B cell (primary cell): ENCODE measurements at regions not wholly inside any gene's neighbourhood (a gene's known extent, or its start where the extent isn't known, plus 50 kb on each side); places are given as distances from the start of the nearest gene placed in this dataset.

Experiments
- ATAC-seq: fragments of 200-7000 bp; cut with Tn5 transposase; one replicate; pipeline ENCODE4 v1.10.0; 2021; ENCODE audit warnings: low read depth, mild to moderate bottlenecking, moderate number of reproducible peaks, moderate library complexity
- CTCF ChIA-PET: fragments of 350-600 bp; sonication (Branson Sonifier 250); formaldehyde crosslinking; loops from one replicate; lab custom pipeline; 2021; ENCODE audit warnings: antibody characterized with exemption, inconsistent platforms; lab: Charles Lee
- POLR2A ChIA-PET: fragments of 350-600 bp; sonication (Branson Sonifier 250); formaldehyde crosslinking; loops from one replicate; lab custom pipeline; 2021; ENCODE audit warnings: antibody characterized with exemption; lab: Charles Lee
- DNase-seq: peaks from one replicate; pipeline ENCODE4 v3.0.0; 2013
- H2AFZ ChIP-seq: 2 replicates; pipeline ENCODE4 v1.6.1; 2012; ENCODE audit warnings: mild to moderate bottlenecking, low read depth, low read length; ENCODE audit not compliant: insufficient read depth, poor library complexity, severe bottlenecking
- H3K27ac ChIP-seq, 2 donors: 1 replicate in 1 of 2; 2 replicates in 1 of 2; pipeline ENCODE4 v1.5.1; 2012 to 2013; ENCODE audit warnings: low read length in 2 of 2, mild to moderate bottlenecking in 2 of 2, moderate library complexity in 1 of 2
- H3K27me3 ChIP-seq, 4 experiments: fragments of 200-600 bp in 1 of 4; sonication (generic) in 1 of 4; replicated peaks in 1 of 4; 1 replicate in 2 of 4; 2 replicates in 2 of 4; pipeline versions ENCODE4 v1.6.1 to v1.7.0; 2013 to 2016; ENCODE audit warnings: low read length in 3 of 4, mild to moderate bottlenecking in 2 of 4, mixed read lengths in 1 of 4, moderate library complexity in 1 of 4; ENCODE audit not compliant: insufficient read depth in 4 of 4, control insufficient read depth in 3 of 4; ENCODE audit errors: control extremely low read depth in 1 of 4
- H3K36me3 ChIP-seq, 2 experiments: replicated peaks in 1 of 2; 1 replicate in 1 of 2; 2 replicates in 1 of 2; pipeline versions ENCODE4 v1.6.1 to v1.7.1; 2013; ENCODE audit warnings: low read length in 1 of 2; ENCODE audit not compliant: insufficient read depth in 2 of 2, control insufficient read depth in 1 of 2; ENCODE audit errors: control extremely low read depth in 1 of 2, extremely low read depth in 1 of 2
- H3K4me1 ChIP-seq, 2 donors: fragments of 200-600 bp in 1 of 2; sonication (generic) in 1 of 2; 1 replicate in 1 of 2; 2 replicates in 1 of 2; pipeline versions ENCODE4 v1.5.1 to v1.6.1; 2013 to 2017; ENCODE audit warnings: low read length in 2 of 2; ENCODE audit not compliant: control insufficient read depth in 2 of 2, insufficient read depth in 2 of 2
- H3K4me2 ChIP-seq: replicated peaks from 2 replicates; pipeline ENCODE3; 2012; ENCODE audit warnings: mild to moderate bottlenecking, low read depth, low read length; ENCODE audit not compliant: poor library complexity, severe bottlenecking
- H3K4me3 ChIP-seq, 5 experiments: fragments of 200-600 bp in 1 of 5; sonication (generic) in 1 of 5; 1 replicate in 3 of 5; 2 replicates in 2 of 5; pipeline versions ENCODE4 v1.5.1 to v1.7.0; 2011 to 2016; ENCODE audit warnings: low read length in 4 of 5, mild to moderate bottlenecking in 4 of 5, low read depth in 2 of 5, control low read depth in 1 of 5, moderate library complexity in 1 of 5; ENCODE audit not compliant: insufficient read depth in 1 of 5; ENCODE audit errors: control extremely low read depth in 1 of 5, extremely low read depth in 1 of 5
- H3K79me2 ChIP-seq: fragments of 200-600 bp; sonication (generic); one replicate; pipeline ENCODE4 v1.6.0; 2016; ENCODE audit warnings: low read length; ENCODE audit not compliant: control insufficient read depth, insufficient read depth
- H3K9ac ChIP-seq: fragments of 200-600 bp; sonication (generic); 2 replicates; pipeline ENCODE4 v1.6.1; 2017; ENCODE audit warnings: mild to moderate bottlenecking, low read length, moderate library complexity
- H3K9me3 ChIP-seq, 3 donors: one replicate each; pipeline versions ENCODE4 v1.6.1 to v1.7.1; 2013; ENCODE audit warnings: low read length in 2 of 3; ENCODE audit not compliant: control insufficient read depth in 2 of 3, insufficient read depth in 1 of 3; ENCODE audit errors: control extremely low read depth in 1 of 3
- H4K20me1 ChIP-seq: 2 replicates; pipeline ENCODE4 v1.6.0; 2012; ENCODE audit warnings: mild to moderate bottlenecking, low read length; ENCODE audit not compliant: insufficient read depth, control insufficient read depth, poor library complexity, severe bottlenecking
- H3K27ac Mint-ChIP-seq: one replicate; pipeline ENCODE4 v1.8.0; 2021; ENCODE audit warnings: mixed read lengths
- H3K27me3 Mint-ChIP-seq: one replicate; pipeline ENCODE4 v1.8.0; 2021; ENCODE audit warnings: mixed read lengths
- H3K4me1 Mint-ChIP-seq: one replicate; pipeline ENCODE4 v1.8.0; 2021; ENCODE audit warnings: mixed read lengths
- H3K4me3 Mint-ChIP-seq: one replicate; pipeline ENCODE4 v1.8.0; 2021; ENCODE audit warnings: mixed read lengths
- H3K9me3 Mint-ChIP-seq: one replicate; pipeline ENCODE4 v1.8.0; 2022; ENCODE audit warnings: mixed read lengths; ENCODE audit not compliant: insufficient read depth
- CTCF ChIP-seq: fragments of 200-600 bp; IDR thresholded peaks from one replicate; pipeline ENCODE4 v1.8.0; 2022; ENCODE audit warnings: antibody characterized with exemption, mild to moderate bottlenecking
- EZH2 ChIP-seq: IDR thresholded peaks from 2 replicates; pipeline ENCODE4 v1.6.1; 2012; ENCODE audit warnings: borderline replicate concordance, low read depth, mild to moderate bottlenecking, moderate library complexity, low read length; ENCODE audit not compliant: insufficient read depth, poor library complexity, severe bottlenecking
- WGBS: methylation state at CpG from one replicate; pipeline ENCODE4 v1.1.5; 2013; ENCODE audit warnings: missing lambda C conversion rate; ENCODE audit not compliant: insufficient coverage; 5-methylcytosine and 5-hydroxymethylcytosine counted together
- intact Hi-C: fragments of 100-400 bp; cut with micrococcal nuclease; formaldehyde crosslinking; loops from one replicate; pipeline ENCODE4 v1.10.0; 2022

- Histone ChIP-seq H3K4me2 (no peak overlapping the region), H4K20me1 (no peaks in the 10 kb centered on the region), H2AFZ (no peak overlapping the region), H3K79me2 (no peaks in the 10 kb centered on the region), H3K9ac (no peak overlapping the region), H3K4me3 (no peak overlapping the region), H3K27me3 (no peaks in the 10 kb centered on the region), H3K36me3 (no peaks in the 10 kb centered on the region), H3K27ac (no peak overlapping the region), H3K9me3 (peaks cover 0 to 17% (median 2%) of the 10 kb centered on the region in 3 donors), H3K4me1 (no peaks in the 10 kb centered on the region)
- H3K27me3 Mint-ChIP-seq: no peaks in the 10 kb centered on the region
- ATAC-seq: no peak
- WGBS: 94% methylated on average over 3 of the region's 5 CpGs
- no peak for DNase-seq
- no peak overlapping the region for H3K27ac Mint-ChIP-seq
- H3K4me3 Mint-ChIP-seq: no peak overlapping the region
- peaks cover 8% of the 10 kb centered on the region for H3K9me3 Mint-ChIP-seq
- TF ChIP-seq EZH2: no peak
- TF ChIP-seq CTCF: no peak
- no peaks in the 10 kb centered on the region for H3K4me1 Mint-ChIP-seq
- ChIA-PET POLR2A (no interaction called here), CTCF (no interaction called here)
- intact Hi-C loops: no loop called here
These were observed 565.3 kb upstream of the CRIM1 start for GRCh38 chr2:35790292-35790691.

DNA sequence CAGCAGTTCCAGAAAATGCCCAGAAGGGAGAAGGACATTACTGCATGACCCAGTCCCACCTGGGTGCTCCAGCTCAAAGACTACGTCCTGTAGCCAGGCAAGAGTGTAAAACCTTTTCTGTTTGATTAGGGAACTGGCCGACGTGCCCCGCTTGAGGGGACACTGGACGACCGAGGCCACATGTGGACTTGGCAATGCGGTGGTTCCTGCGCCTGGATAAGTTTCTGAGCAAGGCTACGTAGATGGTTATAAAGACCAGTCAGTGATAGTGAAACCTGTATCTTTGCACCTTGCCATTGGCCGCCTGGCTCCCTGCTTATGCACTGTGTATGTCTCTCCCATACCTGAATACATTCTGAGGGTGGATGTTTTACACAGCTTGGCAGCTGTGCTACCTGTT lies 567.0 kb upstream of the CRIM1 start:
- no peaks in the 10 kb centered on the region for H3K4me1 ChIP-seq
- intact Hi-C loops: no loop called here
- H3K27me3 ChIP-seq: no peaks in the 10 kb centered on the region
- no peak overlapping the region for H3K9ac ChIP-seq
- no peak for ATAC-seq
- TF ChIP-seq EZH2 (no peak), CTCF (no peak)
- no peaks in the 10 kb centered on the region for H4K20me1 ChIP-seq
- no peak overlapping the region for H3K4me3 ChIP-seq
- H3K9me3 Mint-ChIP-seq: peaks cover 8% of the 10 kb centered on the region
- no peaks in the 10 kb centered on the region for H3K27me3 Mint-ChIP-seq
- CTCF ChIA-PET: no interaction called here
- H3K4me2 ChIP-seq: no peak overlapping the region
- no peaks in the 10 kb centered on the region for H3K36me3 ChIP-seq
- no peaks in the 10 kb centered on the region for H3K4me1 Mint-ChIP-seq
- DNase-seq: no peak
- peaks cover 0 to 17% (median 2%) of the 10 kb centered on the region in 3 donors for H3K9me3 ChIP-seq
- no peaks in the 10 kb centered on the region for H3K79me2 ChIP-seq
- no peak overlapping the region for H3K27ac ChIP-seq
- no peak overlapping the region for H2AFZ ChIP-seq
- no peak overlapping the region for H3K4me3 Mint-ChIP-seq
- POLR2A ChIA-PET: no interaction called here
- H3K27ac Mint-ChIP-seq: no peak overlapping the region
- WGBS: 81% methylated on average over 10 of the region's 10 CpGs
